GM12873 (cell line): ENCODE measurements at regions not wholly inside any gene's neighbourhood (a gene's known extent, or its start where the extent isn't known, plus 50 kb on each side); places are given as distances from the start of the nearest gene placed in this dataset.

Experiments used
- TF ChIP-seq, protein P1 (sequence below): IDR thresholded peaks from 2 replicates; pipeline ENCODE4 v1.5.1; 2012; ENCODE audit warnings: low read depth, mild to moderate bottlenecking, moderate library complexity, low read length, control low read depth; ENCODE audit not compliant: insufficient read depth; ENCODE audit errors: missing control alignments

DNA sequence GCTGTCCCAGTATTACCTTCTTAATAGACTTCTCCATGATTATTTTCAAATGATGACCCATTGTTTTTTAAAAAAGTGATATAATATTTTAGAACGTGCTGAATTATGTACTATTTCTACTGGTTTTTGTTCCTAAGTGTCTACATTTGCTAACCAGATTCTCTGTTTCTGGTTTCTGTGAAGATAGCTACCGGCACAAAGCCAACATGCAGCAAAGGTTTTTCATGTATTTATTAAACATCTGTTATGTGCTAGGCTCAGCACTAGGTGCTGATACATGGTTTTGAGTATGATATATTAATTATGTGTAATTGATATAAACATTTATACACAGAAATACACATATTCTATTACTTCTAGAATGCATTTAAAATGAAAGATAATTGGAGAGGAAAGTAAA lies 1035.6 kb downstream of the PCDH17 start:
- TF ChIP-seq, protein P1, sequence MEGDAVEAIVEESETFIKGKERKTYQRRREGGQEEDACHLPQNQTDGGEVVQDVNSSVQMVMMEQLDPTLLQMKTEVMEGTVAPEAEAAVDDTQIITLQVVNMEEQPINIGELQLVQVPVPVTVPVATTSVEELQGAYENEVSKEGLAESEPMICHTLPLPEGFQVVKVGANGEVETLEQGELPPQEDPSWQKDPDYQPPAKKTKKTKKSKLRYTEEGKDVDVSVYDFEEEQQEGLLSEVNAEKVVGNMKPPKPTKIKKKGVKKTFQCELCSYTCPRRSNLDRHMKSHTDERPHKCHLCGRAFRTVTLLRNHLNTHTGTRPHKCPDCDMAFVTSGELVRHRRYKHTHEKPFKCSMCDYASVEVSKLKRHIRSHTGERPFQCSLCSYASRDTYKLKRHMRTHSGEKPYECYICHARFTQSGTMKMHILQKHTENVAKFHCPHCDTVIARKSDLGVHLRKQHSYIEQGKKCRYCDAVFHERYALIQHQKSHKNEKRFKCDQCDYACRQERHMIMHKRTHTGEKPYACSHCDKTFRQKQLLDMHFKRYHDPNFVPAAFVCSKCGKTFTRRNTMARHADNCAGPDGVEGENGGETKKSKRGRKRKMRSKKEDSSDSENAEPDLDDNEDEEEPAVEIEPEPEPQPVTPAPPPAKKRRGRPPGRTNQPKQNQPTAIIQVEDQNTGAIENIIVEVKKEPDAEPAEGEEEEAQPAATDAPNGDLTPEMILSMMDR, result no peak

DNA sequence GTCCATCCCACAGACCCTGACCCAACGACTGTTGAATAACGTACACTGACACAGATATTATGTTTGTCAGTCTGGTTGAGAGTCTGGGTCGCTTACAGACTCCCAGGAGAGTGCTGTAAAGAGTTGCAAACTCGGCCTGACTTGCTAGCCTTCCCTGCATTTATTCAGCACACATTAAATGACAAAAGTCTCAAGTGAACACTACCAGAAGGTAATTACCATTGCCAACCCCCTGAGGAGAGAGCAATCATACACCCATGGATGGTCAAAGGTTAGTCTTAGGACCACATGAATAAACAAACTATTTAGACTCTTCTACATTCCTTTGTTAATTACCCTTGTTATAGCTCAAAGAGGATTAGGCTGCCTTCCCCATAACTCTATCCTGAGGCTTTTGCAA lies 1048.6 kb downstream of the PCDH17 start:
- TF ChIP-seq, protein P1, result no peak

DNA sequence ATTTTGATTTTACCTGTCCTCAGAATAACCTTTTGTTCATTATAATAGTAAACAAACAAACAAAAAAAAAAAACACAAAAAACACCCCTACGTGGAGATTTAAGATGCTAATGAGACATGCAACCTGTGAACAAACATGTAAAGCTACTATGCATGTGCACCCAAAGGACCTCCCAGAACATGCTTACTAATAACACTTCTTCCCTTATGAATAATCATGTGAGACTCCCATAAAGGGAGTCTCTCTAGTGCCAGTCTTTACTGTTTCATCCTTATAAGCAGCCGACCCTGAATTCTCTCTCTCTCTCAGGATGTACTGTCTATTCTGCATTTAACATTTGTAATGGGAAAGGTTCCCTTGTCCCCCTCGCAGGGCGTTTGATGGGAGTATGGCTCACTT lies 1051.1 kb downstream of the PCDH17 start:
- TF ChIP-seq, protein P1, result no peak

DNA sequence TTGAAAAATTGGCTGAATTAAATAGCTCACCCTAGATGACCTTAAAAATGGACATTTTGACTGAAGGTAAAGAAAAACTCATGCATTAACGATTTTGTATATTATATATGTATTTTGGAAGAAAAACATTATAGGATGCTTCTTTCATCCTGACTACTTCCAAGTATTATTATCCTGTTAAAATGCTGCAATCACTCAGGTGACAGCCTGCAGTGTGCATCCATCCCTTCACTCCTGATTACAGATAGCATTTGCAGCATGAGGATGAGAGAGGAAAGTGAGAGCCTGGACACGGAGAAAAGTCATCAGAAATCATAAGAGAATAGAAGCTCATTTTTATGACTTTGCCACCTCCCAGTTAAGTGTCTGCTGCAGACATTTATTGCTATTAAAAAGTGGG lies 1055.6 kb downstream of the PCDH17 start:
- TF ChIP-seq, protein P1, result no peak

DNA sequence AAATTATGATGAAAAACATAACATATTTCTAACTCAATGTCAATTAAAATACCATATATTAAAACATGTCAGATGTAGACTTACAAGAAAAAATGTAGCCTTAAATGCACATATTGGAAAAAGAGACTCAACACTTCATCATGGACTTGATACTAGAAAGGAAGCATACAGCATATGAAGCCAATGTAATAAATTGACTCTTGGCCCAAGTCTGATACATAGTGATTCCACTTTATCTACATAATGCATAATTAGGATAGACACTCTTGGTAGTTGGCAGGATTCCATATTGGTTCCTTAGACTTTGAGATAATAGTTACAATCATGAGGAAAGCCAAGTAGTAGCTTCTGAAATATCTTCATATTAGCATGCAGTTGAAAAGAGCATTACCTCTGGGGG lies 1067.0 kb downstream of the PCDH17 start:
- TF ChIP-seq, protein P1, result no peak

DNA sequence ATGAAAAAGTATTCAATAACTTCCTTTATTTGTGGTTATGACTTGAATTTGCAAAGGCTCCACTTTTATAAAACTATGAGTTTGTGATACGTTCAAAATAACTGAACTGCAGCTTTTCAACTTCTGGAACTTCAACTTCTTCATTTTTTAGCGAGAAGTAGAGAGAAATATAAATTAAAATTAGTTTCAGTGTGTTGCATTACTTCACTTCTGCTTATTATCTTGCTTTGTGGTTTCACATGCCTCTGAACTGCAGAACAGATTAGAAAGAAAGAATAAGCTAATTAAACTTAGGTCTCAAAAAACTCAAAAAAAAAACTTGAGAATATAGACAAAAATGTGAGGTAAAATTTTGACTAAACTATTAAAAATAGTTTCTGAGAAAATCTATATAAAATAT lies 1073.4 kb downstream of the PCDH17 start:
- TF ChIP-seq, protein P1, result no peak

DNA sequence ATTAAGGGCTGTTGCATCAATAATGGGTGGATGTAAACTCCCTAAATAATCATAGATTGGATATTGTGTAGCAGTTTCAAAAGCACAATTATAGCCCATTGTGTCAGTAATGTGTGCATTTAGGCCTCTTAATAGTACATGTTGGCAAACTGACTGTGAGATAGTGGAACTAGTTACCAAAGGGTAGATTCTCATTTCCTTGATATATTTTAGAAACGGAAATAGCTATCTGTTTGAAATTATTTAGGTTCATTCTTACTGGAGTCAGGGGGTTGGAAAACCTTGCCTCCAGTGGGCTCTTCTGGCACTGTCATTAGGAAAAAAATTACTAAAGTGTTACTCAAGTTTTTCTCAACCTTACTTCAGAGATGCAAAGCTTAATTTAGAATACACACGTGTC lies 1074.9 kb downstream of the PCDH17 start:
- TF ChIP-seq, protein P1, result no peak
